Activated CD4-positive, alpha-beta T cell treated with anti-CD3 and anti-CD28 coated beads, Interleukin-2, amount 50 U/mL, for 1 hour (primary cell): ENCODE measurements at regions not wholly inside any gene's neighbourhood (a gene's known extent, or its start where the extent isn't known, plus 50 kb on each side); places are given as distances from the start of the nearest gene placed in this dataset.
"Not testable (repeated sequence)": the region's sequence is repeated elsewhere in the genome, so short reads cannot be mapped to it uniquely, and the experiment has no call there.

Experiments used
- DNase-seq: peaks from one replicate; pipeline ENCODE4 v3.0.0-alpha.2; 2020

DNA sequence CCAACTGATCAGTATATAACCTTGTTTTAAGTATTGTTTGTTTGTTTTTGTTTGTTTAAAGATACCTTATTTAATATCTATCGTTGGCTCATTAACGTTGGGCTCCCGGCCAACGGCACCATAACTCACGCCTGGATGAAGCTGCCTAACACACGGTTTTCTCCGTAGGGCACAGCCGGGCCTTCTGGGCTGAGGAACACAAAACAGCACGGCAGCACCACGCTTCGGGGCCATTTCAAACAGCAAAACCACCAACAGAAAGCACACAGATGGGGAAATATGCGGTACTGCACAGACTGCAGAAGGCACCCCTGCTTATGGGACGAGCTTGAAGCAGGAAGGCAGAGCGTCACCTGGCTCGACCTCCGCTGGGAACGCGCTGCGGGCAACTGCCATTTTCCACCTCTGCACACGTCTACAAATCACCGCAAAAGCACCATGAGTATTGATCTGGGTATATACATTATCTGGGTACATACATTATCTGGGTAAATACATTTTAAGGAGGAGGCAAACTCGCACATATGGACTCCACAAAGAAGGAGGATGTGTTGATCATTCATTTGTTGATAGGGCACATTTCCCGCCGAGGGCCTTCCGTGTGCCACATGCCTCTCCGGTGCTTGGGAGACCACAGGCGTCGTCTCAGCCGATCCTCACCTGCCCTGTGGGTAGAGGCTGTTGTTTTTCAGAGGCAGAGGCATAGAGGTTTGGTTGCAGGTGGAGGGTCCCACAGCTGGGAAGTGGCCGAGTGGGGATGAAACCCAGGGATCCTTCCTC, 123.7 kb upstream of the ATP2B2 start:
- DNase-seq: no peak

DNA sequence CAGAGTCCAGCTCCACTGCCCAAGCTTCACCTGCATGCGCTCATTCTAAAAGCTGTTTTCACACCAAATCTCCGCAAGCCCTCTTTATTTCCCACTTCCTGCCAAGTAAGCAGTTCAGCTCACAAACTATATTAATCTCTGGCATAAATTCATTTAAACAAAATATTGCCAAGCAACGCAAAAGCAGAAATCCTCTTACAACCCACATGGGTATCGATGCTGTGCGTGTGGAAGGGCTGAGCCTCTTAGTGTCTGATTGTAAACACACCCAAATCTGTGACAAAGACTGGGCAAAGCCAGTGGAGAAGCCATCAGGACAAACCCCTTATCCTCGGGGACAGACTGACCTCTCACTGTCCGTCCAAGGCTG, 124.3 kb upstream of the ATP2B2 start:
- DNase-seq: no peak

- no peak for DNase-seq
These were observed 125.8 kb upstream of the ATP2B2 start for GRCh38 chr3:10631224-10631623.

GRCh38 chr3:10632125-10632524, 126.7 kb upstream of the ATP2B2 start:
- DNase-seq: no peak

DNA sequence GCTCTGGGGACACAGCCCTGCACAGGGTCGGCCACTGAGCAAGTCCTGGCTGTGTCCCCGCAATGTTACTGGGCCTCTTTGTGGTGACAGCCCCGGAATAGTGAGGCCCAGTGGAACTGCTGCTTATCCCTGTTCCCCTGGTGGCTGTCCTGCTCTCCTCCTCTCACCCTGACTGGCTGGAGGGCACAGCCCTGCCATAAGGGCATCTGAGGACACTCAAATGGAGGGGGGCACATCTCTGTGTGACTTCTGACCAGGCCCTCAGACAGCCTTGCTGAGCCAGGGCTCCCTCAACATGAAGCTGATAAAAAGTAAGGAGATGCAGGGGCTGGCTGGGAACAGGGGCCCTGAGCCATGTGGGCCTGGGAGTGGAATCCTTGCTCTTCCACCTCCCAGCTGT, 127.4 kb upstream of the ATP2B2 start:
- DNase-seq: no peak

DNA sequence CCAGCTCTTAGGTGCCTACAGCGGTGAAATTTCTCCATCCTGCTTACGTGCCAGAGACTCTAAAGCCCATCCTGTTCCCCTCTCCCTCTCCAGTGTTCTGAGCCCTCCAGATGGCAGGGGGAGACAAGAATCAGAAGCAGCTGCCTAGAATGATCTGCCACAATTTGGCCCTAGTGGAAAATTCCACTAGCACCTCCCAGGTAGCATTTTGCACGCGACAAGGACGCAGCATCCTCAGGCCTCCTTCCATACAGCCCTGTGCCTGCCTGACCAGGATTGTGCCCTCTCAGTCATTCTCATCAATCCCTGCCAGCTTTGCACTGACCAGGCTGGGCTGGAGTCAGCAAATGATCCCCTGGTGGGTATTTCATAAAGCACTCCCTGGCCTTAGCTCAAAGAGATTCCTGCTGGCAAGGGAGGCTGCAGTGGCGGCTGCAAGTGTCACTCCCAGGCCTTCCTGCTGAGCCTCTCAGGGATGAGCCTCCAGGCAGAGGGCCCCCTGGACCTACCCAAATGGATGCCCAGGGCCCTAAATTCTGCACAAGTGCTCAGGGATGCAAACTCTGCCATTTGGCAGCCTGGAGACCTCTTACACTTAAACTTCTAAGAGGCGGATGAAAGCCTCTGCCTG, 130.2 kb upstream of the ATP2B2 start:
- DNase-seq: no peak

GRCh38 chr3:10637342-10637741, 132.0 kb upstream of the ATP2B2 start:
- DNase-seq: no peak

DNA sequence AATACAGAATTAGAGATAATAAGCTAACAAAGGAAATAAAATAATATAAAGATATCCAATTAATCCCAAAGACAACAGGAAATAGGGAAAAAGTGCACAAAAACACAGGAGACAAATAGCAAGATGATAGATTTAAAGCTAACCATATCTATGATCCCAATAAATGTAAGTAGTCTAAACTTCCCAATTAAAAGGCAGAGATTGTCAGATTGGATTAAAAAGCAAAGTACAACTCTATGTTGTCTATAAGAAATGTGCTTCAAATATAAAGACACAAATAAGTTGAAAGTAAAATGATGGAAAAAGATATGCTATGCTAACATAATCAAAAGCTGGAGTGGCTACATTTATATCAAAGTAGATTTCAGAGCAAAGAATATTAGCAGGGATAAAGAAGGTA, 133.1 kb upstream of the ATP2B2 start:
- no peak for DNase-seq

- no peak for DNase-seq
These were observed 136.4 kb upstream of the ATP2B2 start for GRCh38 chr3:10641760-10642159.

DNA sequence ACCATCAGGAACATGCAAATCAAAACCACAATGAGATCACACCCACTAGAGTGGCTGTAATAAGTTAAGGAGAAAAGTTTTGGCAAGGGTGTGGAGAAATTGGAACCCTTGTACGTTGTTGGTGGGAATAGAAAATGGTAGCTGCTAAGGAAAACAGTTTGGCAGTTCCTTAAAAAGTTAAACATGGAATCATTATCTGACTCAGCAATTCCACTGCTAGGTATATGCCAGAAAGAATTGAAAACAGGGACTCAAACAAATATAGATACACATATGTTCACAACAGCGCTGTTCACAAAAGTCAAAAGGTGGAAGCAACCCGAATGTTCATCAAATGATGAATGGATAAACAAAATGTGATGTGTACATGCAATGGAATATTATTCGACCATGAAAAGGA, 138.8 kb upstream of the ATP2B2 start:
- DNase-seq: no peak

DNA sequence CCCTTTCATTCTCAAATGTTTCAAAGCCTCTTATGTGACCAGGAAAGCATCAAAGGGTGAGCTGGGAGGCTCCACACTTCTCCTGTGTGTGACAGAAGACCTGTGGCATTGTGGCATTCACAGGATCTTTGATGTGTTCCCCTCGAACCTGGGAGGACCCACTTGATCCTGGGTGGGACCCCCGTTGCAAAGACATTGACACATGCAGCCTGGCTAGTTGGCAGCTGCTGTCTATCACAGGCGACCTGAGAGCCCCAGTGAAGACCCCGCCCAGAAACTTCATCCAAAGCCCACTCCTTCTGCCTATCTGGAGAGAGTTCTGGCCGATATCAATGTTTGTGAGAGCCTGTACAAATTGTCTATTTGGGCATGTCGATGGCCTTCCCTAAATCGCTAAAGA, 140.4 kb upstream of the ATP2B2 start:
- no peak for DNase-seq

- no peak for DNase-seq
These were observed 141.3 kb upstream of the ATP2B2 start for GRCh38 chr3:10646531-10647335.

DNA sequence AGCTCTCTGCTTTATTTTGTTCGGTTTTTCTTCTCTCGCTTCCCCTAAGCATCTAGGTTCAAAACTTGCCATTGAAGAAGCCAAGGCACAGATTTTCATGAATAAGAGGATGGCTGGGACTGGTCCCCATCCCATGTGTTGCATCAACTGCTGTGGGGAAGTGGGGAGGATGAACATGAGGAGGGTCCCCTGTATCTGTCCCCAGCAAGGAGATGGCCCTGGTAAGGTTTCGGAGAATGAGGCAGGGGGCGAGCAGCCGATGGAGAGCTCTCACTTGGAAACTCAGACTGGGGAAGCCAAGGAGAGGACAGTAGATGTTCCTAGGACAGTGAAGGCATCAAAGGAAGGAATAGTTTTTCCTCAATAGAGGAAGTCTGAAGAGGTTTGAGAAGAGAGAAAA, 142.0 kb upstream of the ATP2B2 start:
- DNase-seq: no peak

DNA sequence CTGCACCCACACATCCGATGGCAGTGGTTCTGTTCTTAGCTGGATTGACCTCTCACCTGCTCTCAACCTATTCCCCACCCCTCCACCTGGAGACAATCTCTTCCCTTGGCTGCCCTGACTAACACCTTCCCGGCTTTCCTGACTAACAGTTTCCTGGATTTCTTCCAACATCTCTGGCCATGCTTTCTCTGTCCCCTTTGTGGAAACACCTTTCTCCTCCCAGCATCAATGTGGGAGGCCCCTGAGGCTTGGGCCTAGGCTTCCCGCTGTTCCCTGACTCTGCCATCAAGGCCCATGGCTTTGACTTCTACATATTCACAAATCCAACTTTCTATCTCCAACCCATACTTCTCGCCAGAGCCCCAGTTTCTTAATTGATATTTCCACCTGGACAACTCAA, 142.8 kb upstream of the ATP2B2 start:
- DNase-seq: no peak

GRCh38 chr3:10649463-10649862, 144.1 kb upstream of the ATP2B2 start:
- not testable (repeated sequence) for DNase-seq

DNA sequence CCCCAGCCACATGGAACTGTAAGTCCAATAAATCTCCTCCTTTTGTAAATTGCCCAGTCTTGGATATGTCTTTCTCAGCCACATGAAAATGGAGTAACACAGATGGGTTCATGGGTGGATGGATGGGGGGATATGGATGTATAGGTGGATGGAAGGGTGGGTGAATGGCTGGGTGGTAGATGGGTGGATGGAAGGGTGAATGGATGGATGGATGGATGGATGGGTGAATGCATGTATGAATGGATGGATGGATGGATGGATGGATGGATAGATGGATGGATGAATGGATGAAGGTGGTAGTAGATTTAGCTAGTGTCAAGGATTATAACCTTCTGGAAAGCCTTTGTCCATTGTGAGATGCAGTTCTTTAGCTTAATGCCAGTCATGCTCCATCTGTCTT, 146.1 kb upstream of the ATP2B2 start:
- no peak for DNase-seq

GRCh38 chr3:10653241-10653640, 147.9 kb upstream of the ATP2B2 start:
- no peak for DNase-seq

GRCh38 chr3:10653866-10654611, 148.7 kb upstream of the ATP2B2 start:
- DNase-seq: no peak

GRCh38 chr3:10655105-10655504, 149.7 kb upstream of the ATP2B2 start:
- DNase-seq: no peak

DNA sequence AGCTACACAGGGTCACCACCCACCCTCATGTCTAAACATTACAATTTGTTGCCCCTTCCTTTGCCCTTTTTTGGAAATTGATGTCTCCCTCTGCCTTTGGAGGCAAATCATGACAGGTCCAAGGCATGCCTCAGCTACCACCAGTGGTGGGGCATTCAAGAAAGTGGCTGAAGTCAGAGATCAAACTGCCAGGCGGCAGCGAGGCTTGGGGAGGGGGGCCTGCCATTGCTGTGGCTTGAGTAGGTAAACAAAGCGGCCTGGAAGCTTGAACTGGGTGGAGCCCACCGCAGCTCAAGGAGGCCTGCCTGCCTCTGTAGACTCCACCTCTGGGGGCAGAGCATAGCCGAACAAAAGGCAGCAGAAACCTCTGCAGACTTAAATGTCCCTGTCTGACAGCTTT, 152.0 kb upstream of the ATP2B2 start:
- not testable (repeated sequence) for DNase-seq

- no peak for DNase-seq
These were observed 150.4 kb upstream of the SLC6A11 start for GRCh38 chr3:10665592-10665991.

DNA sequence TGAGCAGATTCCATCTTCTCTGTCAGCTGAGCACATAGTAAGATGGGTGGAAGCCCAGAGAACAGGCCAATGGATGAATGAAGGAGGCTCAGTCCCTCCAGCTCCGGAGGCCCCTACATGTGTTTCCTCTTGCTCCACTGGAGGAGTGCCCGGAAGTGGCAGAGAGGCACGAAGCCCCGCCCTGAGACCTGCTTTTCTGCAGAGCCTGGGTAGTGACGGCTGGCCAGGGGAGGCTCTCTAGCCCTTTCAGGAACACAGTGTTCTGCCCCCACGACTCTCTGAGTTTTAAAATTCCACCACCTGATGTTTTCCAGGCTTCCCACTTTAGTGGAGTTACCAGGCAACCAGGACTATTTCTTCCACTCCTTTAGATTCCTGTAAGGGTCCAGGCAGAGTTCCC, 149.4 kb upstream of the SLC6A11 start:
- DNase-seq: no peak

GRCh38 chr3:10667269-10667668, 148.8 kb upstream of the SLC6A11 start:
- no peak for DNase-seq
